NT2/D1 (cell line): ENCODE measurements at regions not wholly inside any gene's neighbourhood (a gene's known extent, or its start where the extent isn't known, plus 50 kb on each side); places are given as distances from the start of the nearest gene placed in this dataset.

Experiments used
- YY1 ChIP-seq: IDR thresholded peaks from 2 replicates; pipeline ENCODE4 v1.6.1; 2011; ENCODE audit not compliant: insufficient read length, insufficient read depth
- ZNF274 ChIP-seq: IDR thresholded peaks from 2 replicates; pipeline ENCODE4 v1.6.1; 2011; ENCODE audit warnings: mild to moderate bottlenecking, low read depth, low read length

- no peak for TF ChIP-seq YY1
- TF ChIP-seq ZNF274, result no peak
Measured at GRCh38 chr1:2935184-2935583, 86.1 kb upstream of the ACTRT2 start.
